D341Med (cell line): ENCODE measurements at regions not wholly inside any gene's neighbourhood (a gene's known extent, or its start where the extent isn't known, plus 50 kb on each side); places are given as distances from the start of the nearest gene placed in this dataset.
A peak's percentile ranks its signal among the peaks of the same experiment; 100 is the strongest.
"Not testable (repeated sequence)": the region's sequence is repeated elsewhere in the genome, so short reads cannot be mapped to it uniquely, and the experiment has no call there.

Experiments used
- DNase-seq: peaks from one replicate; pipeline ENCODE4 v3.0.0; 2012; ENCODE audit warnings: low spot score

GRCh38 chr14:46433381-46433780 is 218.2 kb downstream of the RPL10L start:
- no peak for DNase-seq

DNA sequence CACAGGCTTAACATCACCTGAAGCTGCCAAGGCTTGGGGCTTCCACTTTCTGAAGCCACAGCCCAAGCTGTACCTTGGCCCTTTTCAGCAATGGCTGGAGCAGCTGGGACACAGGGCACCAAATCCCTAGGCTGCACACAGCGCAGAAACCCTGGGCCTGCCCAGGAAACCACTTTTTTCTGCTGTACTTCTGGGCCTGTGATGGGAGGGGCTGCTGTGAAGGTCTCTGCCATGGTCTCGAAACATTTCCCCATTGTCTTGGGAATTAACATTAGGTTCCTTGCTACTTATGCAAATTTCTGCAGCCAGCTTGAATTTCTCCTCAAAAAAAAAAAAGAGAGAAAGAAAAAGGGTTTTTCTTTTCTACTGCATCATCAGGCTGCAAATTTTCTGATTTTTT is 219.1 kb downstream of the RPL10L start:
- no peak for DNase-seq

DNA sequence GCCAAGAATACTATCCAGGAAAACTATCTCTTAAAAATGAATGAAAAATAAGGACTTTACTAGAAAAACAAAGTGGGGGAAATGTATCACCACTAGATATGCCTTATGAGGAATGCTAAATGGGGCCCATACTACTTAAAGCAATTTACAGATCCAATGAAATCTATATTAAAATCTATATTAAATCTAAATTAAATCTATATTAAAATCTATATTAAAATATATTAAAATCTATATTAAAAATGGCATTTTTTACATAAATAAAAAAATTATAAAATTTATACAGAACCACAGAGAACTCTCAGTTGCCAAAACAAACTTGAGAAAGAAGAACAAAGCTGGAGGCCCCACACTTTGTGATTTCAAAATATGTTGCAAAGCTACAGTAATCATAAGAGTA is 234.5 kb downstream of the RPL10L start:
- DNase-seq: no peak

DNA sequence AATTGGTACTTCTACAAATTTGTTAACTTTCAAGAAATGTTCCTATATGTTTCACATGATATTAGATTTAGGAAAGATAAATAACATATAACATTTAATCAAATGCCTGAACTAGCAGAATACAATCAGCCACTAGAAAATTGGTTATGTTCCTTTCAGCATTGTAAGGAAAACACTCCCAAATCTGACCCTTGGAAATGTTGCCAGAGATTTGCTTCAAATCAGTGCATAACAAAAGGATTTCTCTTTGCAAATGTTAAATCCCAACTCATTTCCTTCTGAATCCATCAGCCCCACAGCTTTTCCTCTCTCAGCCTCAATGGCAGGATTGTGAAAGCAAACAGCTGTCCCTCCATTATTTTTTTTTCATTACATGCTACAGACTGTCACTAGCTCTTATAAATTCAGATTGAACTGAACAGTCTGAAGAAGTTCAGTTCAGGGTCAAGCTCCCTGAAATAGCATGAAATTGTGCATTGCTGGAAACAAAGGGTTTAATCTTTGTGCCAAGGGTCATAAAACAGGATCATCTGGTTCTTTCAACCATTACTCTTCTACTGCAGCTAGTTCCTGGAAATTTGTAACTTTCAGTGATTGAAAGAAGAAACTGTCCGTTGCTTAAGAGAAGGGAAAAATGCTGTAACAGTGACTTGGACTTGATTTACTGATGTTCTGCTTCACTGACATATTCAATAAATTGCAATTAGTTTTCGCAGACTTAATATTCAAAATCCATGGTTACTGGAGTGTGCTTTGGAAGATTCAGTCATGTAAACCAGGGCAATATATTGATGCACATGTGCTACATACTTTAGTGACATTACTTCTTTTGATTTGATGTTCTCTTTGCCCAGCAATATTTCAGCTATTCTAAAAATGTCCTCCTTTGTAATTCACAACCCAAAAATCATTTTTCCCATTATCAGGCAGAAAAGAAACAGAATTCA is 246.4 kb downstream of the RPL10L start:
- DNase-seq: no peak

DNA sequence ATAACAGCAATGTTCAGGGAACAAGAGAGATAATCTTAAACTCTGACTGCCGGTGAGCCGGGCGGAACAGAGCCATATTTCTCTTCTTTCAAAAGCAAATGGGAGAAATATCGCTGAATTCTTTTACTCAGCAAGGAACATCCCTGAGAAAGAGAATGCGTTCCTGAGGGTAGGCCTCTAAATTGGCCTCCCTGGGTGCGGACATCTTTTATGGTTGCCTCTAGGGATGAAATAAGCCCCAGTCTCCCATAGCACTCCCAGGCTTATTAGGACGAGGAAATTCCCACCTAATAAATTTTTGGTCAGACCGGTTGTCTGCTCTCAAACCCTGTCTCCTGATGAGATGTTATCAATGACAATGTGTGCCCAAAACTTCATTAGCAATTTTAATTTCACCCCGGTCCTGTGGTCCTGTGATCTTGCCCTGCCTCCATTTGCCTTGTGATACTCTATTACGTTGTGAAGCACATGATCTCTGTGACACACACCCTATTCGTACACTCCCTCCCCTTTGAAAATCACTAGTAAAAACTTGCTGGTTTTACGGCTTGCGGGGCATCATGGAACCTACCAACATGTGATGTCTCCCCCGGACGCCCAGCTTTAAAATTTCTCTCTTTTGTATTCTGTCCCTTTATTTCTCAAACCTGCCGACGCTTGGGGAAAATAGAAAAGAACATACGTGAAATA is 249.4 kb downstream of the RPL10L start:
- DNase-seq: not testable (repeated sequence)

DNA sequence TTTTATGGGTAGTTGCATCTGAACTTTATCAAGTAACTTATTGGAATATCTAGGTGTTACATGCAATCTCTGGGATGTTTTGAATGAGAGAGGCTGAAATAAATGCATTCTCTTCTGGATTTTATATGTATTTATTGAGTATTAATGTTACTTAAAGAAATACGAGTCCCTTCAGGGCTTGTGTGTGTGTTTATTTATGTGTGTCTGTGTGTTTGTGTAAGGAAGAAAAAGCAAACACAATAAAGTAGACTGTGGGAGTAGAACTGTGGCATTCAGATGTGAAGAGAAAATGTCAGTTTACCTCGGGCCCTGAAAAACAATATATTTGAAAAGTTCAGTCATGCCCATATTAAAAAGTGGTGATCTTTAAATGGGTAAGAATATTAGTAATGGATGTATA is 250.5 kb downstream of the RPL10L start:
- DNase-seq: no peak

GRCh38 chr14:46399049-46399448 is 252.5 kb downstream of the RPL10L start:
- no peak for DNase-seq

GRCh38 chr14:46384611-46385010 is 267.0 kb downstream of the RPL10L start:
- DNase-seq: no peak

GRCh38 chr14:46381674-46382073 is 269.9 kb downstream of the RPL10L start:
- DNase-seq: no peak

DNA sequence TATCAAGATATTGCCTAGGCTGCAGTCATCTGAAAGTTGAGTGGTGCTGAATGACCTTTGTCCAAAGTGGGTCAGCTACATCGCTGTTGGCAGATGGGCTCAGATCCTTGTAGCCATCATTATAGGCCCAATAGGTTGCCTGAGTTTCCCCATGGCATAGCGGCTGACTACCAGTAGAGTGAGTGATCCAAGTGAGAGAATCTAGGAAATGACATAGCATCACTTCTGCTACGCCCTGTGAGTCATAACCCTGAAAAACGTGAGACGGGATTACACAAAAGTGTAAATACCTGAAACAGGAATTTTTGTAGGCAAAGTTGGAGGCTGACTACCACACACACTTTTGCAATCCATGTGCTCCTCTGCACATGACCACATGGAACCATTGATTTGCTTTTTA is 273.3 kb downstream of the RPL10L start:
- DNase-seq: no peak

GRCh38 chr14:46377305-46377704 is 274.3 kb downstream of the RPL10L start:
- DNase-seq: no peak

GRCh38 chr14:46369391-46369790 is 282.2 kb downstream of the RPL10L start:
- no peak for DNase-seq

GRCh38 chr14:46368275-46368674 is 283.3 kb downstream of the RPL10L start:
- peak; percentile 31 for DNase-seq

DNA sequence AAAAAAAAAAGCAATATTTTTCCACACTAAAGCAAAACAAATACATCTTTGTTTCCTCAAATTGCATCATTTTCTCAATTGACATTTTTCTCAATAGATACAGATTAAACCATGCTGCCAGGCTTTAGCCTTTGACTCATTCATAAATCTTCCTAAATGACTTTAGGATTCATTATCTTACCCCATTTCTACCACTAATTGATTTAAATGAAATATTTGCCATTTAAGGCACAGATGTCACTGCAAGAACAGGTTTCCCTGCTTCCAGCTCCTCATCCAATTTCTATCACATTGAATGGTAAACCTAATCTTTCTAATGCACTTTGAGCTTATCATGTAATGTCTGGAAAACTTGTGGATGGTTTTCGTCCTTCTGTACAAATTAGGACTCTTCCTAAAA is 298.7 kb downstream of the RPL10L start:
- DNase-seq: no peak

GRCh38 chr14:46344327-46344937 is 307.1 kb downstream of the RPL10L start:
- peak; percentile 55 for DNase-seq

- DNase-seq: no peak
Observed at GRCh38 chr14:46325777-46326176, 325.8 kb downstream of the RPL10L start.

GRCh38 chr14:46325157-46325556 is 326.4 kb downstream of the RPL10L start:
- DNase-seq: no peak

GRCh38 chr14:46323404-46323762 is 328.2 kb downstream of the RPL10L start:
- no peak for DNase-seq

DNA sequence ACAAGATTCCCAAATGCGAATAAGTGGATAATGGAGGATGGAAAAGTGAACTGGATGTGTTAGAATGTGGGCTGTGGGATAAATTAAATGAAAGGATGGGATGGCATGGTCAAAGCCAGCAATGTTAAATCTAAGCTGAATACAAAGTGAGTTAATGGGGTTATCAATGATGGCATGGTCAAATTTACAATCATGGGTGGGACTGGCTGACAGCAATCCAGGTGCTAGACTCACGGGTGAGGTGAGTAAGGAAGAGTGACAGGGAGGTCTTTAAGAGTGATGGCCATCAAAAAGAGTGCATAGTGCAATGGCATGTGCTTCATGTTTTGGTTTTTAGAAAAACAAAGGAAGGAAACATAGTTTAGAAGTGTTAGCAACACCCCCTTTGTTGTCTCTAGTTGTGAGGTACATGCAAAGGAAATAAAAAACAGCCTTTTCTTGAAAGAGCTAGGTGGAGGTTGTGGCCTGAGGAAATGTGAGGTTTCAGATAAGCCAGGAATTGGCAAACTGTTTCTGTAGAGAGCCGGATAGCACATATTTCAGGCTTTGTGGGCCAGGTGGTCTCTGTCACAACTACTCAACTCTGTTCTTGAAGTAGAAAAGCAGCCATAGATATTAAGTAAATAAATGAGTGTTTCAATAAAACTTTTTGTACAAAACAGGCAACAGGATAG is 328.7 kb downstream of the RPL10L start:
- no peak for DNase-seq

- no peak for DNase-seq
Observed at GRCh38 chr14:46322076-46322475, 329.5 kb downstream of the RPL10L start.

DNA sequence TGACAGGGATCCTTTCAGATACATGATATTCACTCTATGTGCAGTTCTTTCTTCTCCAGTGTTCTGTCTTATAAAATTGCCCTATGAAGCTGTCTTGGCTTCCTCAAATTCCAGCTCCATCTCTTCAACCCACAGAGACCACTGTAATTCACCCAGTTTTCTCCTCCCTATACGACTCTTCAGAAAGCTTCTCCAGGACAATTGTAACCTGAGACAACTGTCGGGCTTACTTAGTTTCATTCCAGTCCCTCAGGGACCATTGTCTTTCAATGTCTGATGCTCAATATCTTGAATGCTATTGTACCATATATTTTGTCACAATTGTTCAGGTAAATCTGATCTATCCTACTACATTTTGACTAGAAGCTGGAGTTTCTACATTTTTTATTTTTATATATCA is 345.3 kb downstream of the RPL10L start:
- DNase-seq: no peak

DNA sequence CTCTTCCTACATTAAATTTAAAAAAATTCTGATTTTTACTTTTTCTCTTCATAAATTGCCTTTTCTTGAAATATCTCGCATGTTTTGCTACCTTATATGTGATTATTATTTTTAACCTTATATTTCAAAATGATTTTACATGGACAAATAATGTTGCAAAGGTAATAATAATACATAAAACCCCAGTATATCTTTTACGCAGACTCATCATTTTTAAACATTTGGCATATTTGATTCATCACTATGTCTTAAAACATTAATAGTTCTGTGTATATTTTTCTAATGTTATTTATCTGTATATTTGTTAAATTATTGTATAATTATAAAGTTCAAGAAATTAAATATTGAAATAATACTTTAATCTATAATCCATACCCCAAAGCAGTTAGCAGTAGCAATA is 350.8 kb downstream of the RPL10L start:
- DNase-seq: no peak
